ENCODE measurements at regions not wholly inside any gene's neighbourhood (a gene's known extent, or its start where the extent isn't known, plus 50 kb on each side); places are given as distances from the start of the nearest gene placed in this dataset.

- intact Hi-C loops (cut with DNase I), result no loop called here
- H3K36me3 ChIP-seq, result peaks cover 17 to 68% (median 39%) of the 10 kb centered on the region in 4 donors
- H3K27me3 ChIP-seq, result no peaks in the 10 kb centered on the region
- 59 to 77% methylated on average over 5 of the region's 5 CpGs for WGBS, 2 donors
- peaks cover 0 to 17% (median 7%) of the 10 kb centered on the region in 4 donors for H3K4me1 ChIP-seq
- no peaks in the 10 kb centered on the region for H3K9me3 ChIP-seq
- TF ChIP-seq EP300 (IDR thresholded peaks at IDR 0.05), result no peak
- no peak overlapping the region for H3K27ac ChIP-seq
- no peak for DNase-seq
- no peak overlapping the region for H3K4me3 ChIP-seq
Observed at GRCh38 chr11:10632483-10632882, 61.1 kb downstream of the IRAG1 start.

GRCh38 chr11:10631761-10632160 lies 61.8 kb downstream of the IRAG1 start:
- WGBS, 2 donors, result 89 to 93% methylated on average over 5 of the region's 5 CpGs
- TF ChIP-seq CTCF (IDR thresholded peaks at IDR 0.05) (no peak), POLR2A (IDR thresholded peaks at IDR 0.05) (no peak), EP300 (IDR thresholded peaks at IDR 0.05) (no peak), POLR2AphosphoS5 (IDR thresholded peaks at IDR 0.05) (no peak)
- intact Hi-C loops (cut with DNase I), result no loop called here
- no peaks in the 10 kb centered on the region for H3K27me3 ChIP-seq
- DNase-seq, result no peak
- peaks cover 17 to 75% (median 44%) of the 10 kb centered on the region in 4 donors for H3K36me3 ChIP-seq
- H3K4me1 ChIP-seq, result peaks cover 0 to 17% (median 6%) of the 10 kb centered on the region in 4 donors
- no peaks in the 10 kb centered on the region for H3K9me3 ChIP-seq
- H3K27ac ChIP-seq, result peak overlapping the region in 2 of 4 donors; percentile 8 to 11
- H3K4me3 ChIP-seq, result no peak overlapping the region

- Histone ChIP-seq H3K4me1 (peaks cover 0 to 29% (median 24%) of the 10 kb centered on the region in 4 donors), H3K36me3 (peaks cover 17 to 68% (median 46%) of the 10 kb centered on the region in 4 donors), H3K27ac (peak overlapping the region; percentile 1 to 87 (median 54)), H3K4me3 (no peak overlapping the region), H3K27me3 (no peaks in the 10 kb centered on the region), H3K9me3 (no peaks in the 10 kb centered on the region)
- peak; percentile 47 for DNase-seq
- no peak for TF ChIP-seq CTCF (IDR thresholded peaks at IDR 0.05)
- TF ChIP-seq EP300 (IDR thresholded peaks at IDR 0.05), result no peak
- no peak for TF ChIP-seq POLR2AphosphoS5 (IDR thresholded peaks at IDR 0.05)
- no peak for TF ChIP-seq POLR2A (IDR thresholded peaks at IDR 0.05)
- 89% methylated on average over 13 of the region's 13 CpGs for WGBS, 2 donors
- intact Hi-C loops (cut with DNase I), result no loop called here
Observed at GRCh38 chr11:10629411-10630002, 61.0 kb upstream of the LYVE1 start.

GRCh38 chr11:10628508-10629236 lies 60.2 kb upstream of the LYVE1 start:
- intact Hi-C loops (cut with DNase I), result no loop called here
- peaks cover 17 to 68% (median 46%) of the 10 kb centered on the region in 4 donors for H3K36me3 ChIP-seq
- H3K27me3 ChIP-seq, result no peaks in the 10 kb centered on the region
- no peaks in the 10 kb centered on the region for H3K9me3 ChIP-seq
- no peak for TF ChIP-seq CTCF (IDR thresholded peaks at IDR 0.05)
- no peak for TF ChIP-seq EP300 (IDR thresholded peaks at IDR 0.05)
- TF ChIP-seq POLR2AphosphoS5 (IDR thresholded peaks at IDR 0.05), result no peak
- no peak for TF ChIP-seq POLR2A (IDR thresholded peaks at IDR 0.05)
- H3K27ac ChIP-seq, result peak overlapping the region in 3 of 4 donors; percentile 75 to 87 (median 84)
- H3K4me3 ChIP-seq, result no peak overlapping the region
- peaks cover 0 to 35% (median 33%) of the 10 kb centered on the region in 4 donors for H3K4me1 ChIP-seq
- WGBS, 2 donors, result 70 to 76% methylated on average over 10 of the region's 10 CpGs
- peak; percentile 43 for DNase-seq

GRCh38 chr11:10627816-10628215 lies 59.4 kb upstream of the LYVE1 start:
- Histone ChIP-seq H3K36me3 (peaks cover 17 to 67% (median 50%) of the 10 kb centered on the region in 4 donors), H3K4me3 (no peak overlapping the region), H3K4me1 (peaks cover 0 to 42% (median 37%) of the 10 kb centered on the region in 4 donors), H3K9me3 (no peaks in the 10 kb centered on the region), H3K27ac (peak overlapping the region in 3 of 4 donors; percentile 75 to 87 (median 84)), H3K27me3 (no peaks in the 10 kb centered on the region)
- intact Hi-C loops (cut with DNase I), result no loop called here
- WGBS, 2 donors, result 93 to 96% methylated on average over 5 of the region's 5 CpGs
- DNase-seq, result no peak
- TF ChIP-seq POLR2AphosphoS5 (IDR thresholded peaks at IDR 0.05), result no peak
- no peak for TF ChIP-seq CTCF (IDR thresholded peaks at IDR 0.05)
- no peak for TF ChIP-seq POLR2A (IDR thresholded peaks at IDR 0.05)
- no peak for TF ChIP-seq EP300 (IDR thresholded peaks at IDR 0.05)
